NCI-H345 (cell line): ENCODE measurements at regions not wholly inside any gene's neighbourhood (a gene's known extent, or its start where the extent isn't known, plus 50 kb on each side); places are given as distances from the start of the nearest gene placed in this dataset.
A peak's percentile ranks its signal among the peaks of the same experiment; 100 is the strongest.

Experiments
- DNase-seq: peaks from one replicate; lab custom pipeline; 2025; lab: John Stamatoyannopoulos, UW

GRCh38 chr16:85403693-85404092 lies 209.4 kb upstream of the GSE1 start:
- DNase-seq = no peak

GRCh38 chr16:85412911-85413520 lies 200.1 kb upstream of the GSE1 start:
- DNase-seq = no peak

GRCh38 chr16:85413691-85414663 lies 199.1 kb upstream of the GSE1 start:
- no peak for DNase-seq

GRCh38 chr16:85415196-85416090 lies 197.7 kb upstream of the GSE1 start:
- DNase-seq = no peak

- DNase-seq = peak; percentile 29
Measured at GRCh38 chr16:85416228-85417109, 196.7 kb upstream of the GSE1 start.

- DNase-seq = no peak
Measured at GRCh38 chr16:85417156-85417860, 195.8 kb upstream of the GSE1 start.

- no peak for DNase-seq
Measured at GRCh38 chr16:85418978-85419491, 194.1 kb upstream of the GSE1 start.

- DNase-seq = no peak
Measured at GRCh38 chr16:85419503-85420408, 193.4 kb upstream of the GSE1 start.

GRCh38 chr16:85420501-85421337 lies 192.4 kb upstream of the GSE1 start:
- DNase-seq = peak; percentile 10

GRCh38 chr16:85421338-85422195 lies 191.6 kb upstream of the GSE1 start:
- DNase-seq = no peak

- peak; percentile 81 for DNase-seq
Measured at GRCh38 chr16:85422196-85422631, 190.9 kb upstream of the GSE1 start.

GRCh38 chr16:85422632-85423550 lies 190.2 kb upstream of the GSE1 start:
- peak; percentile 67 for DNase-seq

- DNase-seq = no peak
Measured at GRCh38 chr16:85423631-85424030, 189.5 kb upstream of the GSE1 start.

GRCh38 chr16:85424260-85425073 lies 188.7 kb upstream of the GSE1 start:
- DNase-seq = peak; percentile 21

- DNase-seq = peak; percentile 80
Measured at GRCh38 chr16:85425074-85425662, 188.0 kb upstream of the GSE1 start.
